GM21717 (cell line): ENCODE measurements at regions not wholly inside any gene's neighbourhood (a gene's known extent, or its start where the extent isn't known, plus 50 kb on each side); places are given as distances from the start of the nearest gene placed in this dataset.
"Not testable (repeated sequence)": the region's sequence is repeated elsewhere in the genome, so short reads cannot be mapped to it uniquely, and the experiment has no call there.

Experiments used
- ATAC-seq: cut with Tn5 transposase; IDR thresholded peaks from one replicate; pipeline ENCODE4 v1.9.1; 2021; ENCODE audit warnings: mild to moderate bottlenecking, moderate library complexity; ENCODE audit not compliant: unreplicated experiment

- ATAC-seq: no peak
Observed at GRCh38 chrX:122268353-122268752, 915.7 kb upstream of the GRIA3 start.

- ATAC-seq: no peak
Observed at GRCh38 chrX:122269243-122269781, 914.8 kb upstream of the GRIA3 start.

- no peak for ATAC-seq
Observed at GRCh38 chrX:122270809-122271494, 913.1 kb upstream of the GRIA3 start.

GRCh38 chrX:122272011-122272410 is 912.1 kb upstream of the GRIA3 start:
- ATAC-seq: no peak

GRCh38 chrX:122279746-122280145 is 904.3 kb upstream of the GRIA3 start:
- ATAC-seq: no peak

GRCh38 chrX:122299822-122300221 is 884.3 kb upstream of the GRIA3 start:
- ATAC-seq: not testable (repeated sequence)

GRCh38 chrX:122301491-122301890 is 882.6 kb upstream of the GRIA3 start:
- no peak for ATAC-seq

- ATAC-seq: no peak
Observed at GRCh38 chrX:122303761-122304160, 880.3 kb upstream of the GRIA3 start.

GRCh38 chrX:122344816-122345215 is 839.3 kb upstream of the GRIA3 start:
- no peak for ATAC-seq

- ATAC-seq: no peak
Observed at GRCh38 chrX:122363112-122363795, 820.8 kb upstream of the GRIA3 start.

- not testable (repeated sequence) for ATAC-seq
Observed at GRCh38 chrX:122375533-122375932, 808.5 kb upstream of the GRIA3 start.

- no peak for ATAC-seq
Observed at GRCh38 chrX:122389005-122389404, 795.1 kb upstream of the GRIA3 start.

- no peak for ATAC-seq
Observed at GRCh38 chrX:122418758-122419157, 765.3 kb upstream of the GRIA3 start.

- ATAC-seq: no peak
Observed at GRCh38 chrX:122421434-122422121, 762.5 kb upstream of the GRIA3 start.

GRCh38 chrX:122422547-122422946 is 761.5 kb upstream of the GRIA3 start:
- no peak for ATAC-seq

- no peak for ATAC-seq
Observed at GRCh38 chrX:122434942-122435341, 749.1 kb upstream of the GRIA3 start.

GRCh38 chrX:122439831-122440230 is 744.2 kb upstream of the GRIA3 start:
- ATAC-seq: no peak

GRCh38 chrX:122440832-122441231 is 743.2 kb upstream of the GRIA3 start:
- no peak for ATAC-seq

GRCh38 chrX:122441451-122441850 is 742.6 kb upstream of the GRIA3 start:
- ATAC-seq: no peak

- no peak for ATAC-seq
Observed at GRCh38 chrX:122445466-122445865, 738.6 kb upstream of the GRIA3 start.

- ATAC-seq: no peak
Observed at GRCh38 chrX:122464341-122464740, 719.7 kb upstream of the GRIA3 start.

- ATAC-seq: no peak
Observed at GRCh38 chrX:122475306-122475705, 708.8 kb upstream of the GRIA3 start.
